ENCODE measurements at regions not wholly inside any gene's neighbourhood (a gene's known extent, or its start where the extent isn't known, plus 50 kb on each side); places are given as distances from the start of the nearest gene placed in this dataset.

GRCh38 chr2:66000901-66001300, 434.0 kb upstream of the MEIS1 start:
- Histone ChIP-seq H3K4me3 (no peak overlapping the region), H3K9me3 (no peaks in the 10 kb centered on the region), H3K4me1 (no peaks in the 10 kb centered on the region), H3K36me3 (no peaks in the 10 kb centered on the region), H3K27me3 (no peaks in the 10 kb centered on the region), H3K27ac (no peak overlapping the region)
- no peak for DNase-seq
- TF ChIP-seq CTCF (IDR thresholded peaks at IDR 0.05) (no peak), POLR2A (IDR thresholded peaks at IDR 0.05) (no peak)

- H3K36me3 ChIP-seq, result no peaks in the 10 kb centered on the region
- H3K27me3 ChIP-seq, result no peaks in the 10 kb centered on the region
- no peak overlapping the region for H3K27ac ChIP-seq
- no peak for DNase-seq
- TF ChIP-seq CTCF (IDR thresholded peaks at IDR 0.05), result no peak
- no peak for TF ChIP-seq POLR2A (IDR thresholded peaks at IDR 0.05)
- no peaks in the 10 kb centered on the region for H3K4me1 ChIP-seq
- no peak overlapping the region for H3K4me3 ChIP-seq
- no peaks in the 10 kb centered on the region for H3K9me3 ChIP-seq
These were observed 435.1 kb upstream of the MEIS1 start for GRCh38 chr2:65999796-66000195.

- Histone ChIP-seq H3K27me3 (no peaks in the 10 kb centered on the region), H3K9me3 (no peaks in the 10 kb centered on the region), H3K4me1 (no peaks in the 10 kb centered on the region), H3K27ac (no peak overlapping the region), H3K4me3 (no peak overlapping the region), H3K36me3 (no peaks in the 10 kb centered on the region)
- DNase-seq, result no peak
- TF ChIP-seq CTCF (IDR thresholded peaks at IDR 0.05) (no peak), POLR2A (IDR thresholded peaks at IDR 0.05) (no peak)
These were observed 435.8 kb upstream of the MEIS1 start for GRCh38 chr2:65999103-65999502.

- Histone ChIP-seq H3K36me3 (no peaks in the 10 kb centered on the region), H3K4me1 (no peaks in the 10 kb centered on the region), H3K27ac (no peak overlapping the region), H3K4me3 (no peak overlapping the region), H3K9me3 (no peaks in the 10 kb centered on the region), H3K27me3 (no peaks in the 10 kb centered on the region)
- no peak for DNase-seq
- TF ChIP-seq CTCF (IDR thresholded peaks at IDR 0.05) (no peak), POLR2A (IDR thresholded peaks at IDR 0.05) (no peak)
These were observed 437.0 kb upstream of the MEIS1 start for GRCh38 chr2:65997961-65998360.

GRCh38 chr2:65992198-65992554, 442.7 kb upstream of the MEIS1 start:
- no peaks in the 10 kb centered on the region for H3K27me3 ChIP-seq
- H3K9me3 ChIP-seq, result no peaks in the 10 kb centered on the region
- TF ChIP-seq POLR2A (IDR thresholded peaks at IDR 0.05) (no peak), CTCF (IDR thresholded peaks at IDR 0.05) (no peak)
- H3K36me3 ChIP-seq, result no peaks in the 10 kb centered on the region
- no peak for DNase-seq
- H3K27ac ChIP-seq, result no peak overlapping the region
- H3K4me1 ChIP-seq, result no peaks in the 10 kb centered on the region
- H3K4me3 ChIP-seq, result no peak overlapping the region

All from Peyer's patch (tissue), 4 donors.